Adrenal gland (tissue), 9 donors: ENCODE measurements at regions not wholly inside any gene's neighbourhood (a gene's known extent, or its start where the extent isn't known, plus 50 kb on each side); places are given as distances from the start of the nearest gene placed in this dataset.

Source experiments
- DNase-seq, 7 donors: peaks; one replicate each; pipeline ENCODE4 v3.0.0-alpha.2; 2019 to 2020
- H3K27ac ChIP-seq, 5 donors: fragments of 200-600 bp; sonication (generic) in 4 of 5; 1 replicate in 3 of 5; 2 replicates in 2 of 5; pipeline versions ENCODE4 v1.5.1 to v1.8.0; 2016 to 2020; ENCODE audit warnings: mild to moderate bottlenecking in 1 of 5
- H3K27me3 ChIP-seq: fragments of 200-600 bp; 2 replicates; pipeline ENCODE4 v1.8.0; 2021
- H3K36me3 ChIP-seq, 2 donors: fragments of 200-600 bp; replicated peaks in 1 of 2; 1 replicate in 1 of 2; 2 replicates in 1 of 2; pipeline versions ENCODE4 v1.5.1 to v1.8.0; 2018 to 2022
- H3K4me1 ChIP-seq, 2 donors: fragments of 200-600 bp; replicated peaks in 1 of 2; 1 replicate in 1 of 2; 2 replicates in 1 of 2; pipeline versions ENCODE4 v1.5.1 to v1.8.0; 2018 to 2021
- H3K4me3 ChIP-seq, 4 donors: fragments of 200-600 bp; sonication (generic) in 3 of 4; one replicate each; pipeline ENCODE4 v1.5.1; 2016 to 2018
- H3K9me3 ChIP-seq, 3 donors: fragments of 200-600 bp; sonication (generic) in 1 of 3; replicated peaks in 1 of 3; 1 replicate in 2 of 3; 2 replicates in 1 of 3; pipeline versions ENCODE4 v1.5.1 to v1.8.0; 2016 to 2021
- CTCF ChIP-seq, 6 experiments: fragments of 450-650 bp in 4 of 6; fragments of 200-600 bp in 2 of 6; sonication (generic) in 1 of 6; IDR thresholded peaks; 1 replicate in 5 of 6; 2 replicates in 1 of 6; pipeline versions ENCODE4 v1.5.1 to v1.8.0; 2016 to 2021; ENCODE audit warnings: antibody characterized with exemption in 6 of 6, mild to moderate bottlenecking in 2 of 6, moderate library complexity in 1 of 6
- POLR2A ChIP-seq, 2 donors: fragments of 450-650 bp; IDR thresholded peaks; one replicate each; pipeline ENCODE4 v1.6.1; 2017; ENCODE audit warnings: antibody characterized with exemption in 2 of 2, mild to moderate bottlenecking in 2 of 2, moderate library complexity in 1 of 2
- WGBS, 4 donors: extraction: QIAGEN DNeasy Blood & Tissue Kit in 2 of 4; methylation state at CpG; one replicate each; pipeline versions ENCODE4 v1.1.5 to v1.1.7; 2013 to 2017; 5-methylcytosine and 5-hydroxymethylcytosine counted together
- intact Hi-C, 2 donors: fragments of 100-400 bp; cut with DNase I; formaldehyde crosslinking; loops; one replicate each; pipeline versions ENCODE4 v1.14.1 to v1.15.0; 2022 to 2023
- donor health status: healthy with polysubstance abuse.
- donor health status: Bipolar disorder and iron deficiency.
- donor health status: DM: yes; HTN: yes; CAD: no.
- donor health status: DM: no; HTN: no; CAD: no.
- donor health status: DM: no; HTN: no; CAD: no.

GRCh38 chr6:105786449-105786848 lies 299.7 kb upstream of the PRDM1 start:
- DNase-seq = no peak
- Histone ChIP-seq H3K27me3 (no peaks in the 10 kb centered on the region), H3K27ac (no peak overlapping the region), H3K4me3 (no peak overlapping the region), H3K9me3 (no peaks in the 10 kb centered on the region), H3K36me3 (no peaks in the 10 kb centered on the region), H3K4me1 (peaks cover 0 to under 1% of the 10 kb centered on the region in 2 donors)
- no peak for TF ChIP-seq POLR2A (IDR thresholded peaks at IDR 0.05)
- no peak for TF ChIP-seq CTCF (IDR thresholded peaks at IDR 0.05)
- intact Hi-C loops = no loop called here
- 70 to 86% (median 80%) methylated on average over 1 of the region's 1 CpG for WGBS, 4 donors

- H3K4me1 ChIP-seq = no peaks in the 10 kb centered on the region
- TF ChIP-seq CTCF (IDR thresholded peaks at IDR 0.05) = no peak
- no peak for TF ChIP-seq POLR2A (IDR thresholded peaks at IDR 0.05)
- H3K27ac ChIP-seq = peak overlapping the region in 1 of 5 donors; percentile 25
- WGBS, 4 donors = 73 to 79% (median 75%) methylated on average over 6 of the region's 6 CpGs
- no peaks in the 10 kb centered on the region for H3K9me3 ChIP-seq
- no peak for DNase-seq
- intact Hi-C loops = no loop called here
- no peaks in the 10 kb centered on the region for H3K36me3 ChIP-seq
- no peak overlapping the region for H3K4me3 ChIP-seq
- H3K27me3 ChIP-seq = no peaks in the 10 kb centered on the region
Observed at GRCh38 chr6:105785066-105785811, 300.9 kb upstream of the PRDM1 start.

DNA sequence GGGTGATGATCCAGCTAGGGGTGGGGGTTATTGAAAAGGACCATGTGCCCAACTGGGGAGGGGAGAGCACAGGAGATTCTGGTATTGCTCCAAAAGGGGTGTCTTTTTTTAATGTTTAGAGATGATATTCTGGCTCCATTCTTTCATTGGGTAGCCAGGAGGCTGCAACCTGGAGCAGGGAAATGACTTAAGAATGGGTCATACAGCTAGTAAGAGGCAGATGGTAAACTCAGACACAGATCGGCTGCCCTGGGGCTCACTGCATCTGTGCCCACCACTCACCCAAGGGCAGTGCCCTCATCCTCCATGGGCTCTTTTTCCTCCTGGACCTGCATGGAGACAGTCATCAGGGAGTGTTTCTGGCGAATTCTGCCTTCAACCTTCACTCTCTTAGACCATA lies 302.0 kb upstream of the PRDM1 start:
- Histone ChIP-seq H3K27ac (no peak overlapping the region), H3K36me3 (no peaks in the 10 kb centered on the region), H3K9me3 (no peaks in the 10 kb centered on the region), H3K4me3 (no peak overlapping the region), H3K27me3 (no peaks in the 10 kb centered on the region), H3K4me1 (no peaks in the 10 kb centered on the region)
- intact Hi-C loops = no loop called here
- no peak for DNase-seq
- WGBS, 4 donors = 85 to 88% (median 87%) methylated on average over 2 of the region's 2 CpGs
- TF ChIP-seq POLR2A (IDR thresholded peaks at IDR 0.05) (no peak), CTCF (IDR thresholded peaks at IDR 0.05) (no peak)

DNA sequence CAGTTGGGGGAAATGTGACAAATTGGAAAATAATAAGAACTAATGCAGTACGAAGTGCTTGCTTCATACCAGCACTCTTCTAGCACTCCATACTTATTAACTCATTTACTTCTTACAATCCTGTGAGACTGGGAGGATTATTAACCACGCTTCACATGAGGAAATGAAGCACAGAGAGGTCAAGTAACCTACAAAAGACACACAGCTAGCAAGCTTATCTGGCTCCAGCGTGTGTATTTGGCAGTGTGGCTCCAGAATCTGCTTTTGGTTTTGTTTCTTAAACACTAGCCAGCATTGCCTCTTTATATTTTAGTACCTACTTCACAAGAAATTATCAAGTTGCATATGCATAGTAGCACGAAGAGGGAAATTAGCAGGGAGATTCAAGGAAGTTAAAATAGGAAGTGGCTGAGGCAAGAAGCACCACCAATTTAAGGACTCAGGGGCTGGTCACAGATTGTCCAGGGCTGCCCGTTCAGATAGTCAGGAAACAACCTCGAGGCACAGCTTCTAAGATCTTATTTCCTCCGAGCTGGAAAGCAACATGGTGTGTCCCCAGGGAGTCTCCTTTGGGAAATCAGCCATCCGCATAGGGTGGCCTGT lies 302.7 kb upstream of the PRDM1 start:
- no peak overlapping the region for H3K27ac ChIP-seq
- no peaks in the 10 kb centered on the region for H3K4me1 ChIP-seq
- H3K4me3 ChIP-seq = no peak overlapping the region
- intact Hi-C loops = no loop called here
- DNase-seq = no peak
- no peak for TF ChIP-seq CTCF (IDR thresholded peaks at IDR 0.05)
- H3K36me3 ChIP-seq = no peaks in the 10 kb centered on the region
- WGBS, 4 donors = 62 to 80% (median 70%) methylated on average over 8 of the region's 8 CpGs
- H3K9me3 ChIP-seq = no peaks in the 10 kb centered on the region
- no peaks in the 10 kb centered on the region for H3K27me3 ChIP-seq
